ENCODE measurements at regions not wholly inside any gene's neighbourhood (a gene's known extent, or its start where the extent isn't known, plus 50 kb on each side); places are given as distances from the start of the nearest gene placed in this dataset.

- Histone ChIP-seq H3K27me3 (replicated peaks in 1 of 4; ENCODE audit: control extremely low read depth in 1 of 4, control insufficient read depth in 3 of 4, insufficient read depth in 4 of 4, low read length in 3 of 4) (peaks cover 0 to 11% (median 2%) of the 10 kb centered on the region in 4 experiments), H3K79me2 (ENCODE audit: control insufficient read depth, insufficient read depth, low read length) (no peaks in the 10 kb centered on the region), H3K4me3 (ENCODE audit: control extremely low read depth in 1 of 5, extremely low read depth in 1 of 5, insufficient read depth in 1 of 5, low read depth in 2 of 5, low read length in 4 of 5) (no peak overlapping the region), H3K4me2 (replicated peaks; ENCODE audit: low read depth, low read length, poor library complexity, severe bottlenecking) (no peak overlapping the region), H3K9ac (ENCODE audit: low read length) (no peak overlapping the region), H4K20me1 (ENCODE audit: control insufficient read depth, insufficient read depth, low read length, poor library complexity, severe bottlenecking) (no peaks in the 10 kb centered on the region), H2AFZ (ENCODE audit: insufficient read depth, low read depth, low read length, poor library complexity, severe bottlenecking) (no peak overlapping the region), H3K36me3 (replicated peaks in 1 of 2; ENCODE audit: control extremely low read depth in 1 of 2, control insufficient read depth in 1 of 2, extremely low read depth in 1 of 2, insufficient read depth in 2 of 2, low read length in 1 of 2) (no peaks in the 10 kb centered on the region), H3K27ac (ENCODE audit: low read length in 2 of 2) (no peak overlapping the region), H3K9me3 (ENCODE audit: control extremely low read depth in 1 of 3, control insufficient read depth in 2 of 3, insufficient read depth in 1 of 3, low read length in 2 of 3) (no peaks in the 10 kb centered on the region), H3K4me1 (ENCODE audit: control insufficient read depth in 2 of 2, insufficient read depth in 2 of 2, low read length in 2 of 2) (peaks cover 0 to 4% of the 10 kb centered on the region in 2 donors)
- 67% methylated on average over 1 of the region's 1 CpG for WGBS (ENCODE audit: insufficient coverage)
- POLR2A ChIA-PET = no interaction called here
- Mint-ChIP-seq H3K27me3 (peaks cover 33% of the 10 kb centered on the region), H3K4me1 (peaks cover 6% of the 10 kb centered on the region), H3K9me3 (ENCODE audit: insufficient read depth) (no peaks in the 10 kb centered on the region), H3K4me3 (no peak overlapping the region), H3K27ac (no peak overlapping the region)
- CTCF ChIA-PET = no interaction called here
- intact Hi-C loops (cut with micrococcal nuclease) = no loop called here
- no peak for TF ChIP-seq CTCF (IDR thresholded peaks at IDR 0.05)
- ATAC-seq (ENCODE audit: low read depth) (no peak), DNase-seq (no peak)
Measured at GRCh38 chr18:57211776-57212175, 64.9 kb downstream of the BOD1L2 start.

GRCh38 chr18:57212678-57213077 is 65.8 kb downstream of the BOD1L2 start:
- Histone ChIP-seq H3K9ac (ENCODE audit: low read length) (no peak overlapping the region), H3K9me3 (ENCODE audit: control extremely low read depth in 1 of 3, control insufficient read depth in 2 of 3, insufficient read depth in 1 of 3, low read length in 2 of 3) (no peaks in the 10 kb centered on the region), H3K4me3 (ENCODE audit: control extremely low read depth in 1 of 5, extremely low read depth in 1 of 5, insufficient read depth in 1 of 5, low read depth in 2 of 5, low read length in 4 of 5) (no peak overlapping the region), H3K36me3 (replicated peaks in 1 of 2; ENCODE audit: control extremely low read depth in 1 of 2, control insufficient read depth in 1 of 2, extremely low read depth in 1 of 2, insufficient read depth in 2 of 2, low read length in 1 of 2) (no peaks in the 10 kb centered on the region), H3K79me2 (ENCODE audit: control insufficient read depth, insufficient read depth, low read length) (no peaks in the 10 kb centered on the region), H3K4me2 (replicated peaks; ENCODE audit: low read depth, low read length, poor library complexity, severe bottlenecking) (no peak overlapping the region), H2AFZ (ENCODE audit: insufficient read depth, low read depth, low read length, poor library complexity, severe bottlenecking) (no peak overlapping the region), H3K4me1 (ENCODE audit: control insufficient read depth in 2 of 2, insufficient read depth in 2 of 2, low read length in 2 of 2) (peaks cover 0 to 4% of the 10 kb centered on the region in 2 donors), H3K27me3 (replicated peaks in 1 of 4; ENCODE audit: control extremely low read depth in 1 of 4, control insufficient read depth in 3 of 4, insufficient read depth in 4 of 4, low read length in 3 of 4) (peaks cover 0 to 11% (median 2%) of the 10 kb centered on the region in 4 experiments), H4K20me1 (ENCODE audit: control insufficient read depth, insufficient read depth, low read length, poor library complexity, severe bottlenecking) (no peaks in the 10 kb centered on the region), H3K27ac (ENCODE audit: low read length in 2 of 2) (no peak overlapping the region)
- DNase-seq (no peak), ATAC-seq (ENCODE audit: low read depth) (no peak)
- intact Hi-C loops (cut with micrococcal nuclease) = no loop called here
- CTCF ChIA-PET = no interaction called here
- no CpG with 5 or more reads among the region's 7 CpGs for WGBS (ENCODE audit: insufficient coverage)
- peaks cover 33% of the 10 kb centered on the region for H3K27me3 Mint-ChIP-seq
- POLR2A ChIA-PET = no interaction called here
- no peaks in the 10 kb centered on the region for H3K9me3 Mint-ChIP-seq (ENCODE audit: insufficient read depth)
- no peak overlapping the region for H3K4me3 Mint-ChIP-seq
- TF ChIP-seq EZH2 (IDR thresholded peaks at IDR 0.05; ENCODE audit: borderline replicate concordance, insufficient read depth, low read depth, low read length, poor library complexity, severe bottlenecking) (no peak), CTCF (IDR thresholded peaks at IDR 0.05) (no peak)
- H3K4me1 Mint-ChIP-seq = peaks cover 6% of the 10 kb centered on the region
- no peak overlapping the region for H3K27ac Mint-ChIP-seq
